ENCODE measurements at regions not wholly inside any gene's neighbourhood (a gene's known extent, or its start where the extent isn't known, plus 50 kb on each side); places are given as distances from the start of the nearest gene placed in this dataset.

- no peaks in the 10 kb centered on the region for H3K4me1 ChIP-seq (ENCODE audit: control insufficient read depth in 1 of 2, insufficient read depth in 2 of 2, low read length in 2 of 2)
- ChIA-PET POLR2A (no interaction called here), CTCF (interaction anchor here (1.4 kb wide), 1 partner anchor 28 kb away, joined by 3 read pairs; no protein-coding TSS in a partner anchor), RAD21 (ENCODE audit: low non-redundant PET in 1 of 2, low total read pairs in 2 of 2, uncharacterized antibody in 2 of 2, unreplicated experiment in 2 of 2) (no interaction called here)
- TF ChIP-seq CBX3 (IDR thresholded peaks at IDR 0.05; ENCODE audit: low read depth), result no peak
- TF ChIP-seq MAX (IDR thresholded peaks at IDR 0.05), result no peak
- TF ChIP-seq CTCF (IDR thresholded peaks at IDR 0.05 in 2 of 3, conservative IDR thresholded peaks at IDR 0.05 in 1 of 3; ENCODE audit: borderline replicate concordance in 1 of 3, insufficient read depth in 1 of 3, low read depth in 2 of 3, low read length in 2 of 3), result peak; percentile 53 to 69 (median 57); a peak in 5 of 6 replicates
- TF ChIP-seq YY1 (IDR thresholded peaks at IDR 0.05; ENCODE audit: extremely low read depth, insufficient replicate concordance, low read depth, low read length), result no peak
- no peak for TF ChIP-seq POLR2AphosphoS5 (IDR thresholded peaks at IDR 0.05; ENCODE audit: low read depth, low read length)
- TF ChIP-seq RAD21 (IDR thresholded peaks at IDR 0.05; ENCODE audit: low read depth), result peak; percentile 63
- TF ChIP-seq POLR2A (IDR thresholded peaks at IDR 0.05; ENCODE audit: borderline replicate concordance, extremely low read depth, insufficient read depth, insufficient read length), result no peak
- H3K9me3 ChIP-seq (ENCODE audit: control insufficient read depth in 1 of 2, insufficient read depth in 1 of 2, low read depth in 1 of 2, low read length in 2 of 2), result peaks cover 0 to 8% of the 10 kb centered on the region in 2 experiments; a peak in 3 of 4 replicates
- DNase-seq (ENCODE audit: low read depth, low spot score) (peak; percentile 10), ATAC-seq (peak; percentile 90)
- no TSS peak for BruUV-seq (replicated peaks)
- no peak overlapping the region for H3K4me3 ChIP-seq (replicated peaks in 1 of 2; ENCODE audit: low read depth in 1 of 2, low read length in 2 of 2)
- H3K9me2 ChIP-seq (ENCODE audit: insufficient read depth), result no peaks in the 10 kb centered on the region
- no peaks in the 10 kb centered on the region for H4K20me1 ChIP-seq (ENCODE audit: insufficient read depth)
- no peaks in the 10 kb centered on the region for H3K79me2 ChIP-seq (ENCODE audit: insufficient read depth, low read length)
- no peak overlapping the region for H3K27ac ChIP-seq (ENCODE audit: low read depth, low read length)
- no peak overlapping the region for H3K9ac ChIP-seq (ENCODE audit: low read length)
- H3K36me3 ChIP-seq (ENCODE audit: control insufficient read depth in 1 of 2, insufficient read depth in 2 of 2, low read length in 2 of 2), result no peaks in the 10 kb centered on the region
- H3K27me3 ChIP-seq (ENCODE audit: insufficient read depth, low read length), result no peaks in the 10 kb centered on the region
- intact Hi-C loops (cut with micrococcal nuclease), result no loop called here
- H2AFZ ChIP-seq (ENCODE audit: low read depth, low read length, poor library complexity, severe bottlenecking), result no peak overlapping the region
- peak overlapping the region; percentile 14; the same call in 1 of the 2 replicates for H3K4me2 ChIP-seq (ENCODE audit: low read length)
Observed at GRCh38 chr14:104370256-104370870, 209.2 kb upstream of the C14orf180 start.
